Spleen (tissue), 11 donors: ENCODE measurements at regions not wholly inside any gene's neighbourhood (a gene's known extent, or its start where the extent isn't known, plus 50 kb on each side); places are given as distances from the start of the nearest gene placed in this dataset.

ENCODE experiments used
- DNase-seq: peaks from one replicate; pipeline ENCODE4 v3.0.0-alpha.2; 2020
- H3K27ac ChIP-seq, 8 donors: fragments of 200-600 bp; sonication (generic) in 7 of 8; 1 replicate in 4 of 8; 2 replicates in 4 of 8; pipeline versions ENCODE4 v1.5.0 to v1.8.0; 2016 to 2021; ENCODE audit warnings: inconsistent platforms in 4 of 8, mild to moderate bottlenecking in 4 of 8, moderate library complexity in 1 of 8
- H3K27me3 ChIP-seq, 7 donors: fragments of 200-600 bp; sonication (generic) in 6 of 7; replicated peaks in 1 of 7; 1 replicate in 4 of 7; 2 replicates in 3 of 7; pipeline versions ENCODE4 v1.5.0 to v1.8.0; 2016 to 2021; ENCODE audit warnings: inconsistent platforms in 3 of 7, mild to moderate bottlenecking in 1 of 7
- H3K36me3 ChIP-seq, 6 donors: fragments of 200-600 bp; sonication (generic) in 5 of 6; 1 replicate in 4 of 6; 2 replicates in 2 of 6; pipeline versions ENCODE4 v1.5.0 to v1.8.0; 2016 to 2021; ENCODE audit warnings: inconsistent platforms in 2 of 6
- H3K4me1 ChIP-seq, 6 donors: fragments of 200-600 bp; sonication (generic) in 5 of 6; 1 replicate in 3 of 6; 2 replicates in 3 of 6; pipeline versions ENCODE4 v1.5.0 to v1.8.0; 2016 to 2021; ENCODE audit warnings: inconsistent platforms in 3 of 6
- H3K4me3 ChIP-seq, 8 donors: fragments of 200-600 bp; sonication (generic) in 7 of 8; 1 replicate in 4 of 8; 2 replicates in 4 of 8; pipeline versions ENCODE4 v1.5.0 to v1.8.0; 2016 to 2021; ENCODE audit warnings: inconsistent platforms in 4 of 8, mild to moderate bottlenecking in 4 of 8, moderate library complexity in 2 of 8
- H3K9me3 ChIP-seq, 8 donors: fragments of 200-600 bp; sonication (generic) in 7 of 8; 1 replicate in 4 of 8; 2 replicates in 4 of 8; pipeline versions ENCODE4 v1.5.0 to v1.8.0; 2016 to 2021; ENCODE audit warnings: inconsistent platforms in 4 of 8
- CTCF ChIP-seq, 11 experiments: fragments of 200-600 bp in 7 of 11; fragments of 450-650 bp in 4 of 11; sonication (generic) in 4 of 11; IDR thresholded peaks in 8 of 11; conservative IDR thresholded peaks in 3 of 11; 1 replicate in 7 of 11; 2 replicates in 4 of 11; pipeline versions ENCODE4 v1.4.0 to v1.8.0; 2016 to 2021; ENCODE audit warnings: antibody characterized with exemption in 11 of 11, inconsistent platforms in 4 of 11, mild to moderate bottlenecking in 1 of 11
- POLR2A ChIP-seq, 3 donors: fragments of 450-650 bp; IDR thresholded peaks; one replicate each; pipeline ENCODE4 v1.5.1; 2017; ENCODE audit warnings: antibody characterized with exemption in 3 of 3, mild to moderate bottlenecking in 1 of 3
- POLR2AphosphoS5 ChIP-seq, 3 donors: sonication (generic); formaldehyde crosslinking; IDR thresholded peaks; one replicate each; pipeline ENCODE4 v1.5.1; 2017; ENCODE audit warnings: antibody characterized with exemption in 3 of 3
- WGBS, 5 donors: extraction: QIAGEN DNeasy Blood & Tissue Kit in 3 of 5; methylation state at CpG; one replicate each; pipeline versions ENCODE4 v1.1.5 to v1.1.7; 2013 to 2018; 5-methylcytosine and 5-hydroxymethylcytosine counted together
- intact Hi-C: fragments of 100-400 bp; cut with DNase I; formaldehyde crosslinking; loops from one replicate; pipeline ENCODE4 v1.15.0; 2023; ENCODE audit warnings: low total_unique reads
- donor health status: healthy with polysubstance abuse.
- donor health status: DM: no; HTN: no; CAD: no; lungs with moderate emphysema.
- donor health status: DM: no; HTN: no; CAD: no.
- donor health status: Bipolar disorder and iron deficiency.
- donor health status: healthy.
- donor health status: DM: no; HTN: no; CAD: no.
- donor health status: DM: yes; HTN: yes; CAD: no.

- intact Hi-C loops = no loop called here
- no peaks in the 10 kb centered on the region for H3K27me3 ChIP-seq
- no peak for DNase-seq
Observed at GRCh38 chr13:33642374-33643065, 175.4 kb upstream of the RFC3 start.

GRCh38 chr13:33644581-33645543, 173.1 kb upstream of the RFC3 start:
- DNase-seq = no peak
- Histone ChIP-seq H3K27me3 (no peaks in the 10 kb centered on the region), H3K4me1 (peaks cover 5 to 33% (median 14%) of the 10 kb centered on the region in 6 donors), H3K36me3 (no peaks in the 10 kb centered on the region), H3K9me3 (no peaks in the 10 kb centered on the region), H3K4me3 (no peak overlapping the region), H3K27ac (peak overlapping the region in 7 of 8 donors; percentile 41 to 85 (median 73))
- intact Hi-C loops = no loop called here
- 51 to 65% (median 56%) methylated on average over 8 of the region's 8 CpGs for WGBS, 5 donors
- TF ChIP-seq POLR2AphosphoS5 (IDR thresholded peaks at IDR 0.05) = no peak
- TF ChIP-seq CTCF (IDR thresholded peaks at IDR 0.05 in 8 of 11, conservative IDR thresholded peaks at IDR 0.05 in 3 of 11) = no peak
- TF ChIP-seq POLR2A (IDR thresholded peaks at IDR 0.05) = no peak

More at GRCh38 chr13:33642374-33643065, 175.4 kb upstream of the RFC3 start:
- Histone ChIP-seq H3K4me3 (no peak overlapping the region), H3K9me3 (no peaks in the 10 kb centered on the region), H3K27ac (peak overlapping the region; percentile 22 to 85 (median 73)), H3K4me1 (peaks cover 5 to 33% (median 14%) of the 10 kb centered on the region in 6 donors), H3K36me3 (no peaks in the 10 kb centered on the region)
- 53 to 76% (median 65%) methylated on average over 7 of the region's 7 CpGs for WGBS, 5 donors
- TF ChIP-seq POLR2AphosphoS5 (IDR thresholded peaks at IDR 0.05) (no peak), CTCF (IDR thresholded peaks at IDR 0.05 in 8 of 11, conservative IDR thresholded peaks at IDR 0.05 in 3 of 11) (no peak), POLR2A (IDR thresholded peaks at IDR 0.05) (no peak)

- peak overlapping the region in 6 of 8 donors; percentile 41 to 85 (median 74) for H3K27ac ChIP-seq
- H3K4me1 ChIP-seq = peaks cover 0 to 33% (median 11%) of the 10 kb centered on the region in 6 donors
- no peak for TF ChIP-seq POLR2AphosphoS5 (IDR thresholded peaks at IDR 0.05)
- intact Hi-C loops = no loop called here
- no peak overlapping the region for H3K4me3 ChIP-seq
- no peaks in the 10 kb centered on the region for H3K27me3 ChIP-seq
- DNase-seq = no peak
- H3K9me3 ChIP-seq = no peaks in the 10 kb centered on the region
- 85 to 93% (median 91%) methylated on average over 10 of the region's 10 CpGs for WGBS, 5 donors
- no peaks in the 10 kb centered on the region for H3K36me3 ChIP-seq
Observed at GRCh38 chr13:33645591-33646554, 172.1 kb upstream of the RFC3 start.

- TF ChIP-seq POLR2AphosphoS5 (IDR thresholded peaks at IDR 0.05) = no peak
- no peak for TF ChIP-seq CTCF (IDR thresholded peaks at IDR 0.05 in 8 of 11, conservative IDR thresholded peaks at IDR 0.05 in 3 of 11)
- no peak for TF ChIP-seq POLR2A (IDR thresholded peaks at IDR 0.05)
- no peak overlapping the region for H3K27ac ChIP-seq
- DNase-seq = no peak
Observed at GRCh38 chr13:33649212-33649878, 168.6 kb upstream of the RFC3 start.

More at GRCh38 chr13:33649212-33649878, 168.6 kb upstream of the RFC3 start:
- intact Hi-C loops = no loop called here
- Histone ChIP-seq H3K27me3 (no peaks in the 10 kb centered on the region), H3K9me3 (no peaks in the 10 kb centered on the region), H3K4me1 (peaks cover 0 to 7% (median 0%) of the 10 kb centered on the region in 6 donors), H3K4me3 (no peak overlapping the region), H3K36me3 (no peaks in the 10 kb centered on the region)
- WGBS, 5 donors = 83 to 94% (median 88%) methylated on average over 5 of the region's 5 CpGs
